HUES48 (cell line): ENCODE measurements at regions not wholly inside any gene's neighbourhood (a gene's known extent, or its start where the extent isn't known, plus 50 kb on each side); places are given as distances from the start of the nearest gene placed in this dataset.

Source experiments
- H3K27ac ChIP-seq: one replicate; pipeline ENCODE4 v1.7.0; 2013; ENCODE audit warnings: low read depth, low read length, inconsistent platforms
- H3K27me3 ChIP-seq: 2 replicates; pipeline ENCODE4 v1.6.1; 2013; ENCODE audit warnings: mild to moderate bottlenecking, low read length; ENCODE audit not compliant: control insufficient read depth, insufficient read depth
- H3K36me3 ChIP-seq: 2 replicates; pipeline ENCODE4 v1.6.1; 2013; ENCODE audit warnings: low read length; ENCODE audit not compliant: control insufficient read depth, insufficient read depth
- H3K4me1 ChIP-seq: 2 replicates; pipeline ENCODE4 v1.6.1; 2013; ENCODE audit warnings: mild to moderate bottlenecking, low read length; ENCODE audit not compliant: control insufficient read depth, insufficient read depth
- H3K4me3 ChIP-seq: 2 replicates; pipeline ENCODE4 v1.5.1; 2013; ENCODE audit warnings: mild to moderate bottlenecking, low read depth, low read length
- H3K9ac ChIP-seq: 2 replicates; pipeline ENCODE4 v1.6.1; 2013; ENCODE audit warnings: mild to moderate bottlenecking, low read depth, low read length, moderate library complexity
- H3K9me3 ChIP-seq: 2 replicates; pipeline ENCODE4 v1.6.1; 2013; ENCODE audit warnings: low read length; ENCODE audit not compliant: control insufficient read depth, insufficient read depth

GRCh38 chr15:39269821-39270220 is 311.1 kb upstream of the THBS1 start:
- Histone ChIP-seq H3K9me3 (no peaks in the 10 kb centered on the region), H3K36me3 (no peaks in the 10 kb centered on the region), H3K27ac (no peak overlapping the region), H3K4me1 (no peaks in the 10 kb centered on the region), H3K27me3 (no peaks in the 10 kb centered on the region), H3K9ac (no peak overlapping the region), H3K4me3 (no peak overlapping the region)

DNA sequence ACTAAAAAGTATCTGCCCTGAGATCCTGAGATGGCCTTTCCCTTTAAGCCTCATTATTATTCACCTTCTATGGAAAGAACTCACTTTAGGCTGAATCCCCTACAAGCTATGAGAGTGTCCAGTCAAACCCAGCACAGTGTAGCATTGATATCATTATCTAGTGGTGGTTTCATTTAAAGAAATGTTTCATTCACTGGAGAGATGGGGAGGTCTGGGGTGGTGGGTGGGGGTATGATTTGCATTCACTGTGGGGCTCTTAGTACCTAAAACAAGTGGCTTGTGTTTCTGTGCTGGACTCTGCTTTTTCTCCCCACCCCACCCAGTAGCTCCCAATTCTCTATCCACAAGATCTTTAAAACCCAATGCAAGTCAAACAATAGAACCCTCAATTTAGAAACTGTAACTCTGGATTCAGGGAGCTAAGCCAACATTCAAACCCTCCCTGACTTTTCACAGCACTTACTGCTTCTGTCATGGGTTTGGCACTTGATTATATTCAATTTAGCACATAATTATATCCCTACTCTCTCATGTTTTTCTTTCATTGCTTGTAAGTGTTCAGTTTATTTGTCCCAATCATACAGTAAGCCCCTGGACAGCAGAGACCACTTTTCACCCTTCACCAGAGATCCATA is 310.5 kb upstream of the THBS1 start:
- H3K27ac ChIP-seq, result no peak overlapping the region
- no peaks in the 10 kb centered on the region for H3K36me3 ChIP-seq
- H3K4me1 ChIP-seq, result no peaks in the 10 kb centered on the region; the same call in 1 of the 2 replicates
- no peak overlapping the region for H3K4me3 ChIP-seq
- H3K9ac ChIP-seq, result no peak overlapping the region
- H3K27me3 ChIP-seq, result no peaks in the 10 kb centered on the region
- H3K9me3 ChIP-seq, result no peaks in the 10 kb centered on the region

- no peaks in the 10 kb centered on the region for H3K36me3 ChIP-seq
- no peaks in the 10 kb centered on the region; the same call in 1 of the 2 replicates for H3K4me1 ChIP-seq
- no peak overlapping the region for H3K9ac ChIP-seq
- H3K27me3 ChIP-seq, result no peaks in the 10 kb centered on the region
- H3K4me3 ChIP-seq, result no peak overlapping the region
- no peak overlapping the region for H3K27ac ChIP-seq
- no peaks in the 10 kb centered on the region for H3K9me3 ChIP-seq
Observed at GRCh38 chr15:39270934-39271333, 309.9 kb upstream of the THBS1 start.

- Histone ChIP-seq H3K9ac (no peak overlapping the region), H3K4me3 (no peak overlapping the region)
Observed at GRCh38 chr15:39272901-39273300, 308.0 kb upstream of the THBS1 start.

GRCh38 chr15:39273717-39274411 is 307.0 kb upstream of the THBS1 start:
- Histone ChIP-seq H3K4me1 (no peaks in the 10 kb centered on the region; the same call in 1 of the 2 replicates), H3K9me3 (no peaks in the 10 kb centered on the region), H3K27me3 (no peaks in the 10 kb centered on the region), H3K4me3 (no peak overlapping the region), H3K9ac (no peak overlapping the region), H3K27ac (no peak overlapping the region), H3K36me3 (no peaks in the 10 kb centered on the region)

More at GRCh38 chr15:39272901-39273300, 308.0 kb upstream of the THBS1 start:
- Histone ChIP-seq H3K36me3 (no peaks in the 10 kb centered on the region), H3K27me3 (no peaks in the 10 kb centered on the region), H3K9me3 (no peaks in the 10 kb centered on the region), H3K4me1 (no peaks in the 10 kb centered on the region; the same call in 1 of the 2 replicates), H3K27ac (no peak overlapping the region)

DNA sequence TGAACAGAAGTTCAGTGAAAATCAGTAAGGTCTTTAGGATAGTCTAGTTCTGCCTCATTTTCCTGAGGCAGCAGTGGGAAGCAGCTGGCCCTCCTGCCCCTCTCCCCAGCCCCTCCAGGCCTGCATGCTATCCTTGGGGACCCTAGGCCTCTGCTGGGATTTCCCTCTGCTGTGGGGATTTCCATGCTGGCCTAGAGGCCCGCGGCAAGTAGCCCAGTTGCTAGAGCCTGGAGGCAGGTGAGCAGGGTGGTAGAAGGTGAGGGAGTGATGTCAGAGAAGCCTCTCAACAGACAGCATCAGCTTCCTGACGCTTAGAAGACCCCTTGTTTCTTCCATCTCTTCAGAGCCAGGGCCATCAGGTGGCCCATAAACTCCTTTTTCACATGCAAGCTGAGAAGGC is 305.8 kb upstream of the THBS1 start:
- Histone ChIP-seq H3K4me1 (no peaks in the 10 kb centered on the region; the same call in 1 of the 2 replicates), H3K27ac (no peak overlapping the region), H3K9me3 (no peaks in the 10 kb centered on the region), H3K4me3 (no peak overlapping the region), H3K36me3 (no peaks in the 10 kb centered on the region), H3K27me3 (no peaks in the 10 kb centered on the region), H3K9ac (no peak overlapping the region)

DNA sequence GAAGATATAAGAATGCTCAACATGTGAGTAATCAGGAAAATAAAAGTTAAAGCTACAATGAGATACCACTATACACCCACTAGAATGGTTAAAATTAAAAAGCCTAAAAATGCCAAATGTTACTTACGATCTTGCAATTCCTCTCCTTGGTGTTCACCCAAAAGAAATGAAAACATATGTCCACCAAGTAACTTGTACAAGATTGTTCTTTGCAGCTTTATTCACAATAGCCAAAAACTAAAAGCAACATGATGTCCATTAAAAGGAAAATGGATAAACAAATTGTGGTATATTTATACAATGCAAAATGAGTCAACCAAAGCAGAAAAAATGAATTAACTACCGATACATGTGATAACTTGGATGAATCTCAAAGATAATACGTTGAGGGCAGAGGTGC is 301.6 kb upstream of the THBS1 start:
- no peaks in the 10 kb centered on the region; the same call in 1 of the 2 replicates for H3K4me1 ChIP-seq
- H3K9me3 ChIP-seq, result no peaks in the 10 kb centered on the region
- H3K9ac ChIP-seq, result no peak overlapping the region
- no peak overlapping the region for H3K4me3 ChIP-seq
- no peaks in the 10 kb centered on the region for H3K27me3 ChIP-seq
- no peak overlapping the region for H3K27ac ChIP-seq
- no peaks in the 10 kb centered on the region for H3K36me3 ChIP-seq

DNA sequence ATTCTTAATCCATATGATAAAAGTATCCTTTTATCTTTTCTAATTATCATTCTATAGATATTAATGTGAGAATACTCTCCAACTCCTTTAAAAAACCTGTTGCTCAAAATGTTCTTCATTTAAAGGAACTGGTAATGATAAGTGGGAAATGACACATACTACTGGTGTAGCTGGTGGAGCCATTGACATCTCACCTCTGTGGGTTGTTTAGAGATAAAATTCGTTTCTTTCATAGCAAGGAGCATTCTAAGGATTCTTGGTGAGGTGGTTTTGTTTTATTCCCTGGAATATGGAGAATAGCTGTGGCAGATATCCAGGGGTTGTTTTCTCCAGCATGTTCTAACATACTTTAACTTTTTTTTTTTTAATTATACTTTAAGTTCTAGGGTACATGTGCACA is 299.8 kb upstream of the THBS1 start:
- no peak overlapping the region for H3K27ac ChIP-seq
- no peaks in the 10 kb centered on the region for H3K36me3 ChIP-seq
- no peaks in the 10 kb centered on the region for H3K4me1 ChIP-seq
- H3K9ac ChIP-seq, result no peak overlapping the region
- H3K9me3 ChIP-seq, result no peaks in the 10 kb centered on the region
- H3K27me3 ChIP-seq, result no peaks in the 10 kb centered on the region
- H3K4me3 ChIP-seq, result no peak overlapping the region

DNA sequence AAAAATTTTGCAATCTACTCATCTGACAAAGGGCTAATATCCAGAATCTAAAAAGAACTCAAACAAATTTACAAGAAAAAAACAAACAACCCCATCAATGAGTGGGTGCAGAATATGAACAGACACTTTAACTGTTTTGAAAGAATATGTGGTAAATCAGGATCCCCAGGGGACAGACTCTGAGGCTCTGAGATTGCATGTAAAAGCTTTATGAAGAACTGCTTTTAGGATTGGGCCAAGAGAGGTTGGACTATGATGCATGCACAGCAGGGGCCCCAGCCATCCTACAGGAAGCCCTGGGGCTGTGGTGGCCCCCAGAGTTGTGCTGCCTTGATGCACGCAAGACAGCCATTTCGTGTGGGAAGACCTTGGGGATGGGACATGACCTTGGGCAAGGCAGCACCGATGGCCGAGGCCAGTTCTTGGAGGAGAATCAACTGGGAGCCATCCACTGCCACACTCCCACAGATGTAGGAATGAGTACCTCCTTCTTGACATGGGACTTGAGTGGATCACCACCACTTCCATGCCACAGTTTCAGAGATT is 298.1 kb upstream of the THBS1 start:
- H3K36me3 ChIP-seq, result no peaks in the 10 kb centered on the region
- H3K4me3 ChIP-seq, result no peak overlapping the region
- H3K27me3 ChIP-seq, result no peaks in the 10 kb centered on the region
- H3K9ac ChIP-seq, result no peak overlapping the region
- H3K9me3 ChIP-seq, result no peaks in the 10 kb centered on the region
- H3K27ac ChIP-seq, result no peak overlapping the region
- no peaks in the 10 kb centered on the region for H3K4me1 ChIP-seq

DNA sequence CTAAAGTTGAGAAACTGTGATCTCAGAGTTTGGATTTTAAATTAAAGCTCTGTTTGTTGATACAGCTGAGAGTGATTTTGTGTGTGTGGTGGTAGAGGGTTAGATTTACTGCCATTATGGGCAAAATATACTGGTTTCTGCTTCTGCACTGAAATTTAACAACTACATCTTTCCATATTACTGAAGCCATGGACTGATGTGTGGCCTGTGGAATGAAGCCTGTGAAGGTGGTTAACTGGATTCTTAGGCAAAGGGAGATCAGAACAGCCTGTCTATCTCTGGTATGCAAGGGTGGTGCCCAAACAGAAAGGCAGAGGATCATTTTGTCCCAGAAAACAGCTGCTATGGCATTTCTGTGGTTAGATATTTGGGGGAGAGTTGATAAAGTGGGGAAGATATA is 297.3 kb upstream of the THBS1 start:
- no peak overlapping the region for H3K9ac ChIP-seq
- no peaks in the 10 kb centered on the region for H3K4me1 ChIP-seq
- no peak overlapping the region for H3K4me3 ChIP-seq
- H3K27me3 ChIP-seq, result no peaks in the 10 kb centered on the region
- no peaks in the 10 kb centered on the region for H3K9me3 ChIP-seq
- no peaks in the 10 kb centered on the region for H3K36me3 ChIP-seq
- no peak overlapping the region for H3K27ac ChIP-seq

DNA sequence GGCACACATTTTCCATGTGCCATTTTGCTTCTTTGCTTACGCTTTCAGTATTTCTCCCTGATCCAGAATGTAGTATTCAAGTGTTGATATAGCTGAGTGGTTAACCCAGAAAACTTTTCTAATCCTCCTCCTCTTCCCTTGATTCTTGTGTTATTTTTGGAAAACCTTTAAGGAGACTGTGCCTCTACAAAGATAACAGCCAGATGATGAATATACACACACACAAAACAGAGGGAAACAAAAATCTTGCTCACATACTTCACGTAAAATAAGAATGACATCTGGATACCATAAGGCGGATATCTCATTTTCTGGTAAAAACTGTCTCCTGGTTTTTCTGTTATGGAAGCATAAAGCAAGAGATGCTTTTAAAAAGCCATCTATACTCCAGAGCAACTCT is 295.8 kb upstream of the THBS1 start:
- no peak overlapping the region for H3K27ac ChIP-seq
- no peak overlapping the region for H3K9ac ChIP-seq
- no peaks in the 10 kb centered on the region for H3K4me1 ChIP-seq
- no peaks in the 10 kb centered on the region for H3K9me3 ChIP-seq
- H3K27me3 ChIP-seq, result no peaks in the 10 kb centered on the region
- H3K36me3 ChIP-seq, result no peaks in the 10 kb centered on the region
- no peak overlapping the region for H3K4me3 ChIP-seq
